ENCODE measurements at regions not wholly inside any gene's neighbourhood (a gene's known extent, or its start where the extent isn't known, plus 50 kb on each side); places are given as distances from the start of the nearest gene placed in this dataset.

GRCh38 chr9:103625161-103625804 lies 468.8 kb upstream of the SMC2 start:
- TF ChIP-seq, protein P1, sequence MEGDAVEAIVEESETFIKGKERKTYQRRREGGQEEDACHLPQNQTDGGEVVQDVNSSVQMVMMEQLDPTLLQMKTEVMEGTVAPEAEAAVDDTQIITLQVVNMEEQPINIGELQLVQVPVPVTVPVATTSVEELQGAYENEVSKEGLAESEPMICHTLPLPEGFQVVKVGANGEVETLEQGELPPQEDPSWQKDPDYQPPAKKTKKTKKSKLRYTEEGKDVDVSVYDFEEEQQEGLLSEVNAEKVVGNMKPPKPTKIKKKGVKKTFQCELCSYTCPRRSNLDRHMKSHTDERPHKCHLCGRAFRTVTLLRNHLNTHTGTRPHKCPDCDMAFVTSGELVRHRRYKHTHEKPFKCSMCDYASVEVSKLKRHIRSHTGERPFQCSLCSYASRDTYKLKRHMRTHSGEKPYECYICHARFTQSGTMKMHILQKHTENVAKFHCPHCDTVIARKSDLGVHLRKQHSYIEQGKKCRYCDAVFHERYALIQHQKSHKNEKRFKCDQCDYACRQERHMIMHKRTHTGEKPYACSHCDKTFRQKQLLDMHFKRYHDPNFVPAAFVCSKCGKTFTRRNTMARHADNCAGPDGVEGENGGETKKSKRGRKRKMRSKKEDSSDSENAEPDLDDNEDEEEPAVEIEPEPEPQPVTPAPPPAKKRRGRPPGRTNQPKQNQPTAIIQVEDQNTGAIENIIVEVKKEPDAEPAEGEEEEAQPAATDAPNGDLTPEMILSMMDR (IDR thresholded peaks at IDR 0.05; ENCODE audit: low read depth, low read length, missing control alignments) = no peak
- in situ Hi-C loops (cut with HindIII; ENCODE audit: low pct_ligation_motif_present, low sequenced_read_pairs) = no loop called here
- Histone ChIP-seq H3K4me3 (ENCODE audit: low read depth, low read length) (no peak overlapping the region), H3K36me3 (replicated peaks) (no peaks in the 10 kb centered on the region), H3K27me3 (replicated peaks) (no peaks in the 10 kb centered on the region), H3K27ac (no peak overlapping the region)
- DNase-seq = no peak

DNA sequence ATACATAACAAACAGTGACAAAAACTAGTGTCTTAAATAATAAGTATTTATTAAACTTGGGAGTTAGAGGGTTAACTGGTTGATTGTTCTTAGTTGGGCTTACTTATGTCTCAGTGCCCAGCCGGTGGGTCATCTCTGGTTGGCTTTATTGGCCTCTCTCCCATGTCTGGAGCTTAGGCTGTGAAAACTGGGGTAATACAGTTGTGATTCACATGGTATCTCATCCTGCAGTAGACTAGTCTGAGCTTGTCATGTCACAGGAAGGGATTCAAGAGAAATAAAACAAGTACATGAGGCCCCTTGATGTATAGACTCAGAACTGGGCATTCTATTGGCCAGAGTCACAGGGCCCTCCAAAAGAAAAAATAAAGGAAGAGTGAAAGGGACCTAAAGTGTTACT lies 466.4 kb upstream of the SMC2 start:
- Histone ChIP-seq H3K4me3 (ENCODE audit: low read depth, low read length) (no peak overlapping the region), H3K27ac (no peak overlapping the region), H3K27me3 (replicated peaks) (no peaks in the 10 kb centered on the region), H3K36me3 (replicated peaks) (no peaks in the 10 kb centered on the region)
- in situ Hi-C loops (cut with HindIII; ENCODE audit: low pct_ligation_motif_present, low sequenced_read_pairs) = no loop called here
- DNase-seq = no peak
- TF ChIP-seq, protein P1 (IDR thresholded peaks at IDR 0.05; ENCODE audit: low read depth, low read length, missing control alignments) = no peak

DNA sequence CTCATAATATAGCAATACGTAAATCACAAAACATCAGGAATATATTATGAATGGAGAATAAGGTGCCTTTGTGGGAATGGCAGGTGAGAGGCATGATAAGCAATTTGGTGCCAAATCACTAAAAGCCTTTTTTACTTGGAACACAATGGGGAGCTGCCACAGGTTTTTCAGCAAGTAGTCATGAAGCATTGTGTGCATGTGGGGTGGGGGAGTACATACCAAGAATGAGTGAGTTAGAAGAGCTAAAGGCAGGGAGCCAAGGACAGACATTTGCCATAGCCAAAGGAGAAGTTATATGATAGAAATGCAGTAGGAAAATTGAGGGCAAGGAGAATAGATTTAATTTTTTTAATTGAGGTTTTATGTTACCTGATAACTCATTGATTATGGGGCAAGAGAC lies 445.0 kb upstream of the SMC2 start:
- in situ Hi-C loops (cut with HindIII; ENCODE audit: low pct_ligation_motif_present, low sequenced_read_pairs) = no loop called here
- TF ChIP-seq, protein P1 (IDR thresholded peaks at IDR 0.05; ENCODE audit: low read depth, low read length, missing control alignments) = no peak
- no peak overlapping the region for H3K4me3 ChIP-seq (ENCODE audit: low read depth, low read length)
- DNase-seq = no peak
- H3K27me3 ChIP-seq (replicated peaks) = no peaks in the 10 kb centered on the region
- no peaks in the 10 kb centered on the region for H3K36me3 ChIP-seq (replicated peaks)
- no peak overlapping the region for H3K27ac ChIP-seq

GRCh38 chr9:103658156-103658555 lies 436.0 kb upstream of the SMC2 start:
- H3K27ac ChIP-seq = no peak overlapping the region
- H3K4me3 ChIP-seq (ENCODE audit: low read depth, low read length) = no peak overlapping the region
- H3K36me3 ChIP-seq (replicated peaks) = no peaks in the 10 kb centered on the region
- in situ Hi-C loops (cut with HindIII; ENCODE audit: low pct_ligation_motif_present, low sequenced_read_pairs) = no loop called here
- H3K27me3 ChIP-seq (replicated peaks) = no peaks in the 10 kb centered on the region
- TF ChIP-seq, protein P1 (IDR thresholded peaks at IDR 0.05; ENCODE audit: low read depth, low read length, missing control alignments) = no peak
- no peak for DNase-seq

- Histone ChIP-seq H3K4me3 (ENCODE audit: low read depth, low read length) (no peak overlapping the region), H3K27ac (no peak overlapping the region), H3K36me3 (replicated peaks) (no peaks in the 10 kb centered on the region), H3K27me3 (replicated peaks) (no peaks in the 10 kb centered on the region)
- in situ Hi-C loops (cut with HindIII; ENCODE audit: low pct_ligation_motif_present, low sequenced_read_pairs) = no loop called here
- no peak for DNase-seq
- TF ChIP-seq, protein P1 (IDR thresholded peaks at IDR 0.05; ENCODE audit: low read depth, low read length, missing control alignments) = no peak
Measured at GRCh38 chr9:103660830-103661229, 433.3 kb upstream of the SMC2 start.

- Histone ChIP-seq H3K36me3 (replicated peaks) (no peaks in the 10 kb centered on the region), H3K27ac (no peak overlapping the region), H3K27me3 (replicated peaks) (no peaks in the 10 kb centered on the region), H3K4me3 (ENCODE audit: low read depth, low read length) (no peak overlapping the region)
- no peak for DNase-seq
- TF ChIP-seq, protein P1 (IDR thresholded peaks at IDR 0.05; ENCODE audit: low read depth, low read length, missing control alignments) = no peak
- in situ Hi-C loops (cut with HindIII; ENCODE audit: low pct_ligation_motif_present, low sequenced_read_pairs) = no loop called here
Measured at GRCh38 chr9:103661663-103662062, 432.4 kb upstream of the SMC2 start.

All from brain microvascular endothelial cell (primary cell).